ENCODE measurements at regions not wholly inside any gene's neighbourhood (a gene's known extent, or its start where the extent isn't known, plus 50 kb on each side); places are given as distances from the start of the nearest gene placed in this dataset.

DNA sequence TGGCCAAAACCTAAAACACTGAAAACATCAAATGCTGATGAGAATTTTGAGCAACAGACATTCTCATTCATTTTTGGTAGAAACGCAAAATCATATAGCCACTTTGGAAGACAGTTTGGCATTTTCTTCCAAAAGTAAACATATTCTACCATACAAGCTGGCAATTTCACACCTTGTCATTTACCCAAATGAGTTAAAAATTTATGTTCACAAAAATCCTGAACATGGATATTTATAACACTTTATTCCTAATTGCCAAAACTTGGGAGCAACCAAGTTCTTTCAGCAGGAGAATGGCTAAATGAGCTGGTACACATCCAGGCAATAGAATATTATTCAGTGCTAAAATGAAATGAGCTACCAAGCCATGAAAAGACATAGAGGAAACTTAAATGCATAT, 1270.1 kb upstream of the ACO1 start:
- TF ChIP-seq POLR2A (IDR thresholded peaks at IDR 0.05; ENCODE audit: low read length) (no peak), GATA1 (IDR thresholded peaks at IDR 0.05; ENCODE audit: low read depth, low read length) (no peak)

All from erythroblast (primary cell).